Activated CD4-positive, alpha-beta T cell treated with anti-CD3 and anti-CD28 coated beads, Interleukin-2, amount 50 U/mL, for 4 hours (primary cell): ENCODE measurements at regions not wholly inside any gene's neighbourhood (a gene's known extent, or its start where the extent isn't known, plus 50 kb on each side); places are given as distances from the start of the nearest gene placed in this dataset.

Experiments
- DNase-seq, 2 experiments: peaks; one replicate each; pipeline ENCODE4 v3.0.0-alpha.2; 2020

GRCh38 chr3:111244760-111245159 is 173.1 kb downstream of the NECTIN3 start:
- no peak for DNase-seq

DNA sequence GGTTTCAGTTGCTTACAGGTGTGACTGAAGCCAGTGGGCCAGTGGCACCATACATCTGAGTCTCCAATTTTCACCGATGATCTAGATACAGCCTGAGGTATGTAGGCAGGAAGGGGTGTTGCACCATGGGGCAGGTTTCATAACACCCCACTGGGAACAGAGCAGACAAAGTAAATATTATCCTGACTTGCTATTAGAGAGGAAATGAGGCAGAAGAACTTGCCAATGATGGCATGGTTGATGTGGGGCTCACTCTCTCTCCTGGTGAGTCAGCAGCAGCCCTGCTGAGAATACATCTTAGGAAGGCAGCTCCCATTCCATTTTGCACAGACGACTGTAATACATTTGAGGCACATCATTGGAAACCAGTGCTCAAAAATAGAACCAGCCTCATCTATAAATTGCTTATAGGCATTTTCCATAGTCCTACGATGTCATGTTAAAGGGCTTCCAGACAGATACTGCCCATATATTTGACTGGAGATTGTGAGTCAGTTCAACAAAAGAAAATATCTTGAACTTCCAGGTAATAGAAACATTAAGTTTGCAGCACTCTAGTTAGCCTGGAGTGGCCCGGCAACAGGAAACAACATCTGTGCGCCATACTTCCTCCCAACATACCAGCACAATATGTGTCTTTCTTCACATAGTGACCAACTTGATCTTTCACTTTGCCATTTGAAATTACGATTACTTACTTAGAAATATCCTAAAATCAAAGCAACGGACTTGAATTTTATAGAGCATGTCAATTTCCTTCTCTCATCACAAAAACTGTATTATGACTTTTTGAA is 175.5 kb downstream of the NECTIN3 start:
- DNase-seq = no peak

GRCh38 chr3:111248406-111248805 is 176.8 kb downstream of the NECTIN3 start:
- DNase-seq = no peak

- no peak for DNase-seq
These were observed 177.8 kb downstream of the NECTIN3 start for GRCh38 chr3:111249421-111249820.

GRCh38 chr3:111252779-111253178 is 181.2 kb downstream of the NECTIN3 start:
- no peak for DNase-seq

- DNase-seq = no peak
These were observed 182.1 kb downstream of the NECTIN3 start for GRCh38 chr3:111253733-111254132.

DNA sequence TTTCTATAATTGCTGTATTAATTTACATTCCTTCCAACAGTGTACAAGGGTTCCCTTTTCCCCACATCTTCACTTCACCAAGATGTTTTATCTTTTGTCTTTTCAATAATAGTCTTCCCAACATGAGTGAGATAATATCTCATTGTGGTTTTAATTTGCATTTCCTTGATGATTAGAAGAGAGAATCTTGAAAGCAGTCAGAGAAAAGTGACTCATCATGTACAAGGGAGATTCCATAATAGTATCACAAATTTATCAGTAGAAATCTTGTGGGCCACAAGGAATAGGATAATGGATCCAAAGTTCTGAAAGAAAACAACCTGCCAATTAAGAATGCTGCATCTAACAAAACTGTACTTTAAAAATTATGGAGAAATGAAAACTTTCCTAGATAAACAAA is 189.3 kb downstream of the NECTIN3 start:
- no peak for DNase-seq

DNA sequence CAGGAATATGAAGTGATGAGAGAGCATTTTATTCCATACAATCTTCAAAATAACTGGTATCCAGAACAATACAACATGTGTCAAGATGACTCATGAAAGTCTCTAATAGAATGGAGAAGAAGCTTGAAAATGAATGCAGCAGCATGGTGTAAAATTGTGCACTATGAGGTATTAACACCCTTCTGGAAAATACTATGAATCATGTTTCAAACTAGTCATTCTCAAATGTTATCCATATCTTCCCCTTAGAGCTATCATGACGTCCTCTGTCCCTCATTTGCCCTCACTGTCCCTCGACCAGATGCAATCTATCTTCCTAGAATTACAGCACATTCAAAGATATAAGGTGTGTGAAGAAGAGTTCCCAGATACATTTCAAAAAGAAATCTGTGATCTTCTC is 198.2 kb downstream of the NECTIN3 start:
- DNase-seq = no peak

GRCh38 chr3:111277226-111277625 is 205.6 kb downstream of the NECTIN3 start:
- DNase-seq = no peak

DNA sequence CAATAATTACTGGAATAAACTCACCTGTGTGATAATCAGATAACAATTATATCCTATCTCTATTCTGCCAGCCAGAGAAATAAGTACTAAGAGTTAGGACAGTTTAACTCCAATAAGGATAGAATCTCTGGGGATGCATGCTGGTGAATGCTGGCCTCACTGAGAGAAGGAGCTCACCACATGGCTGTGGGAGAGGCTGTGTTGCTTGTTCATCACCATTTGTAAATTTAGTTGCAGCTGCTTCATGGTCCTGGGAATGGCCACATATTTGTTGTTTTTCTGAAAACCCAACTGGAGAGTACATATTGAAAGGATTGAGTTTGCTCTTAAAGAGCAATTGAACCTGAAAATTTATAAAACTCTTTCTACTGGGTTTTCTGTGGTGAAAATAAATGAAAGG is 207.3 kb downstream of the NECTIN3 start:
- no peak for DNase-seq

- DNase-seq = no peak
These were observed 210.4 kb downstream of the NECTIN3 start for GRCh38 chr3:111282024-111282423.

DNA sequence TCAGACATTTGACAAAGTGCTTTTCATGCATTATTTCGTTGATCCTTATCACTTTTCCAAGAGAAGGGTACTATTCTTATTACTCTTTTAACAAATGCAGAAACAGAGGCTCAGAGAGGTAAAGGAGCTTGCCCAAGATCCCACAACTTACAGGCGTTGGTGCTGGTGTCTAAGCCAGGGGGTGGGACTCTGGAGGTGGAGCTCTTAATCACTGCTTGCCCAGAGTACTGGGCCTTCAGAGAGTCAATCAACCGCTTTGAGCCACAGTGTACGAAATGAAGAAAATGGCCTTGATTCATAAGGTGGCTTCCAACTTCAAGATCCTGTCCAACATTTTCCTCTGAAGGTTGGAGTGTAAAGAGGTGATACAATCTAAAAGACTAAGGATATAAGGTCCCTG is 211.5 kb downstream of the NECTIN3 start:
- DNase-seq = no peak

DNA sequence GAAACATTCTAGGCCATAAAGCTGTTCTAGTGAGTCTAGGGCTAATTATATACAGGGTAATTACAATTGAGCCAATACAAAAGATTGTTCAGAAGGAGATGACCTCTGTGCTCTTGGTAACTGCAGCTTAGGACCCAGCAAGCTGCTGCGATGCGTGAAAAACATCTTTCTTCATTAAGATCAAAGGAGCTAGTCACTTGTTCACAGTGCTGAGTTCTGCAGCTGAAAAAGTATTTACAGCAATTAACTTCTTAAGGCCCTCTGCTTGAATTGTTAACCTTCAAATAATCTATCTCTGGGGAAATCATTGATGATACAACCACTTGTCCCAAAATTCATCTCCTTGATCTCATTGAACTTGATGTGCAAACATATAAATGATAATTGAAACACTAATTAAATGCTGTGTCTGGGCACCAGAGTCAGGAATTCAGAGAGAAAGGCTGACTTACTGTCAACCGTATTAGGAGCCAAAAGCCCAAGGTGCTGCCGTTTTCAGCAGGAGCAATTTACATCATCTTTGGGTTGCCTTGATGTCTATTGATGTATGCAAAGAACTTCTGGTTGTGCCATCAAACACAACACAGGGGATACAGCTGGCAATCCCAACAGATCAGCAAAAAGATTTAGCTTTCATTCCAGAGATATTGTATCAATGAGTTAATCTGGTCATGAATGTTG is 213.0 kb downstream of the NECTIN3 start:
- no peak for DNase-seq

DNA sequence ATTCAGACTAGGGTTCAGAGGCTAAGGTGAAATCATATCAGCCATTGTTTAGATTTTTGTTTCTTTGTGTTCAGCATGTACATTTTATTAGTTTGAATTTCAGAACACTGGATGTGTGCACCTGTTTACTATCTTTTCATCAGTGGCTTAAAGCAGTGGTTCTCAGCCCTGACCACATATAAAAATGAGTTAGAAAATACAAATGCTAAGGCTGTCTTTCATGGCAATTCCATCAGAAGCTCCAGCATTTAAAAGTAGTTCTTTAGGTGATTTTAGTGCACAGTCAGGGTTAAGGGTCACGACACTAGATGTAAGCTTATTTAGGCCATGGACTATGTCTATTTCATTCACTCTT is 213.5 kb downstream of the NECTIN3 start:
- no peak for DNase-seq

DNA sequence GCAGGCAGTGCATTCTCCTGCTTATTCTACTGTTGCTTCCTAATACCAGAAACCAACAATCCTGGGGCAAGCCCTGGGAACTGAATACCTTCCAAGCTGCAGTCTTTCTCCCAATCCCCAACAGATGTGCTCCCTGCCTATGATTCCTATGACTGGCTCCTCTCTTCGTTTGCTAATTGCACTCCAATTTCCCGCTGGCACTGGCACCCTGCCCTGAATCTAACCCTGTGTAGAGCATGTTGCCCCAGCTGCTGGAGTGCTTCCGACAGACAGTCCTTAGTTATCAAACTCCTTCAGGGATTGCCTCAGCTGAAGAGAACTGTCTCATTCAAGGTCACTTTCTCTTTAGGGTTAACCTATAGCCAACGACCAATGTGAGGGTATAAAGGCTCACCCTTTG is 214.1 kb downstream of the NECTIN3 start:
- DNase-seq = no peak

GRCh38 chr3:111286746-111287145 is 215.1 kb downstream of the NECTIN3 start:
- DNase-seq = no peak

- no peak for DNase-seq
These were observed 220.5 kb downstream of the NECTIN3 start for GRCh38 chr3:111292117-111292516.

GRCh38 chr3:111299192-111299615 is 227.6 kb downstream of the NECTIN3 start:
- DNase-seq = no peak

DNA sequence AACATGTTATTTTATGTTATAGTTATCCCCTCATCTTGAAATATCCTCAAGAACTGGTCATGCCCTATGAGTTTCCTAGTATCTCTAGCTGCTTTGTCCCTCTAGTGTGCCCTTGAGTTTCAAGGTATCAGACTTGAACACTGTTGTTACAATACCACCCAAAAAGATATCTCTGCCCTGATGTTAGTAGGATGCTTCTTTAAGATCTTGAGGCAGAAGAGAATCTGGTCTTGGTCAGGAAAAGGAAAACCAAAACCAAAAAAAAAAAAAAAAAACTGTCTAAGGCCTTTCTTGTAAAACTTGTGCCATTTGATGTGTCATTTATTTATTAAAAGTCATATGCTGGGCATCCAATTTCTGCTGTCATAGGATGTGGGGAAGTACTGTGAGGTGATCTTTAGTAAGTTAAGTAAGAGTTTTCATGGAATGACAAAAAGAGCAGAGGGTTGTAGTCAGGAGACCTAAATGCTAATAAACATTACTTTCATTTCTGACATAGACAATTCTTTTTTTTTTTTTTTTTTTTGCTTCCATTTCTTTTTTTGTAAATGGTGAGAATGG is 229.7 kb downstream of the NECTIN3 start:
- DNase-seq = no peak

GRCh38 chr3:111302063-111302462 is 230.4 kb downstream of the NECTIN3 start:
- DNase-seq = no peak

DNA sequence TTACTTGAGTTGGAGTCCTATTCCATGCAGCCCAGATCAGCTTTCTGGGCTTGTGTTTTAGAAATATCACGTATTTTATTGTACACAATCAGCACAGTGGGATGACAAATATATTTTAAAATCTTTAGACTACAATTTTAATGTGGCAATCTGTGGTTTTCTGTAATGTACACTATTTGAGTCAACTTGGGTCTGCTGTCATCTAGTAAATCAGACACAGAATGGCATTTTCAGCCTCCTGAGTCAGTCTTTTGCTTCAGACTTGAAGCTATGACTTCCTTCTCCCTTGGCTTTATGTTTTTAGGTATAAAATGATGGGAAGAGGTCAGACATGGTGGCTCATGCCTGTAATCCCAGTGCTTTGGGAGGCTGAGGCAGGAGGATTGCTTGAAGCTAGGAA is 232.1 kb downstream of the NECTIN3 start:
- no peak for DNase-seq

GRCh38 chr3:111307676-111308075 is 234.3 kb upstream of the CD96 start:
- DNase-seq = no peak

GRCh38 chr3:111311126-111311525 is 230.9 kb upstream of the CD96 start:
- no peak for DNase-seq

- DNase-seq = no peak
These were observed 230.2 kb upstream of the CD96 start for GRCh38 chr3:111311709-111312235.
